ENCODE measurements at regions not wholly inside any gene's neighbourhood (a gene's known extent, or its start where the extent isn't known, plus 50 kb on each side); places are given as distances from the start of the nearest gene placed in this dataset.

GRCh38 chr2:15817748-15818147, 122.6 kb upstream of the MYCN start:
- H3K4me1 Mint-ChIP-seq = peaks cover 15% of the 10 kb centered on the region

More at GRCh38 chr2:15817748-15818147, 122.6 kb upstream of the MYCN start:
- Histone ChIP-seq H3K27ac (ENCODE audit: low read depth) (no peak overlapping the region), H3K36me3 (ENCODE audit: insufficient read depth) (no peaks in the 10 kb centered on the region), H3K79me2 (replicated peaks; ENCODE audit: insufficient read depth) (no peaks in the 10 kb centered on the region), H3K9me2 (ENCODE audit: insufficient read depth) (no peaks in the 10 kb centered on the region; the same call in 1 of the 2 replicates), H3F3A (replicated peaks; ENCODE audit: low read depth) (no peaks in the 10 kb centered on the region), H3K27me3 (ENCODE audit: insufficient read depth) (no peaks in the 10 kb centered on the region), H3K4me3 (no peak overlapping the region), H4K20me1 (replicated peaks; ENCODE audit: insufficient read depth) (no peaks in the 10 kb centered on the region), H2AFZ (no peak overlapping the region), H3K4me1 (ENCODE audit: insufficient read depth) (peaks cover 3% of the 10 kb centered on the region), H3K4me2 (no peak overlapping the region)
- Mint-ChIP-seq H3K4me3 (no peak overlapping the region), H3K27me3 (ENCODE audit: insufficient read depth, low read depth, poor library complexity) (peaks cover 8% of the 10 kb centered on the region), H3K36me3 (ENCODE audit: low read depth) (no peaks in the 10 kb centered on the region; the same call in 1 of the 3 replicates), H3K27ac (no peak overlapping the region), H3K9me3 (no peaks in the 10 kb centered on the region; the same call in 1 of the 3 replicates)
- DNase-seq (ENCODE audit: low spot score) = no peak
- no peak for ATAC-seq
- no peak for TF ChIP-seq CTCF (conservative IDR thresholded peaks at IDR 0.05; ENCODE audit: low read depth in 2 of 2)
- no peak for TF ChIP-seq EZH2phosphoT487 (IDR thresholded peaks at IDR 0.05; ENCODE audit: unreplicated experiment)
- no peak for TF ChIP-seq EZH2 (IDR thresholded peaks at IDR 0.05; ENCODE audit: low read depth, unreplicated experiment)
- no peak for TF ChIP-seq REST (IDR thresholded peaks at IDR 0.05; ENCODE audit: unreplicated experiment)
- no peak for TF ChIP-seq JUNB (IDR thresholded peaks at IDR 0.05; ENCODE audit: unreplicated experiment)
- TF ChIP-seq POLR2AphosphoS5 (IDR thresholded peaks at IDR 0.05; ENCODE audit: low read depth) = no peak
- TF ChIP-seq CREB1 (CRISPR knock-in tag; IDR thresholded peaks at IDR 0.05; ENCODE audit: low read depth) = no peak
- no peak for TF ChIP-seq ZNF462 (CRISPR knock-in tag; IDR thresholded peaks at IDR 0.05)
- no peak for TF ChIP-seq STAT1 (IDR thresholded peaks at IDR 0.05; ENCODE audit: unreplicated experiment)
- no peak for TF ChIP-seq ZNF331 (CRISPR knock-in tag; IDR thresholded peaks at IDR 0.05; ENCODE audit: low read depth)
- no peak for TF ChIP-seq ETS1 (IDR thresholded peaks at IDR 0.05)
- TF ChIP-seq ZNF114 (CRISPR knock-in tag; IDR thresholded peaks at IDR 0.05) = no peak
- no peak for TF ChIP-seq NANOG (IDR thresholded peaks at IDR 0.05; ENCODE audit: borderline replicate concordance)

Data from GM23338 (cell line).